ENCODE measurements at regions not wholly inside any gene's neighbourhood (a gene's known extent, or its start where the extent isn't known, plus 50 kb on each side); places are given as distances from the start of the nearest gene placed in this dataset.

DNA sequence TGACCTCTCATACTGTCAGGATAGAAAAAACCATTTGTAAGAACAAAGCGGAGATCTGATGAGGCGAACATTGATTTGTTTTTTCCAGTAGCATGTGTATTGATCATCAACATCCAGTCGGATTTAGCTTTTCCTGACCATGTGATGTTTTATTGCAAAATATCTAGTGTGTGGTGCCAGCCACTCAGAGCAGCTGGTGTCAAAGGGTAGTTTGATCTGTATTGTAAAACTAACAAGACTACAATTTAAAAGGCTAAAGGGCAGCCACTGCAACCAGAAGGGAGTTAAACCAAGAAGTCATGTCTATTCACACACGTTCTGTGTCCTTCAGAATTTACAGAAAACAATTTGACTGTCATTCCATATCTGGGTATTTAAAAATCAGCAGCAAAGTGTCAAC is 719.0 kb upstream of the FRG1 start:
- H3K4me2 ChIP-seq (ENCODE audit: low read length): no peak overlapping the region
- no peaks in the 10 kb centered on the region for H3K36me3 ChIP-seq (ENCODE audit: control insufficient read depth in 1 of 2, insufficient read depth in 2 of 2, low read length in 2 of 2)
- H2AFZ ChIP-seq (ENCODE audit: low read depth, low read length, poor library complexity, severe bottlenecking): no peak overlapping the region
- ChIA-PET RAD21 (ENCODE audit: low non-redundant PET in 1 of 2, low total read pairs in 2 of 2, uncharacterized antibody in 2 of 2, unreplicated experiment in 2 of 2) (no interaction called here), CTCF (no interaction called here), POLR2A (no interaction called here)
- TF ChIP-seq EGR1 (IDR thresholded peaks at IDR 0.05; ENCODE audit: low read depth) (no peak), EZH2phosphoT487 (IDR thresholded peaks at IDR 0.05; ENCODE audit: borderline replicate concordance) (no peak), EZH2 (IDR thresholded peaks at IDR 0.05) (no peak), ZFX (IDR thresholded peaks at IDR 0.05) (no peak), ELF1 (IDR thresholded peaks at IDR 0.05; ENCODE audit: borderline replicate concordance, low read depth) (no peak)
- TF ChIP-seq, protein P1, sequence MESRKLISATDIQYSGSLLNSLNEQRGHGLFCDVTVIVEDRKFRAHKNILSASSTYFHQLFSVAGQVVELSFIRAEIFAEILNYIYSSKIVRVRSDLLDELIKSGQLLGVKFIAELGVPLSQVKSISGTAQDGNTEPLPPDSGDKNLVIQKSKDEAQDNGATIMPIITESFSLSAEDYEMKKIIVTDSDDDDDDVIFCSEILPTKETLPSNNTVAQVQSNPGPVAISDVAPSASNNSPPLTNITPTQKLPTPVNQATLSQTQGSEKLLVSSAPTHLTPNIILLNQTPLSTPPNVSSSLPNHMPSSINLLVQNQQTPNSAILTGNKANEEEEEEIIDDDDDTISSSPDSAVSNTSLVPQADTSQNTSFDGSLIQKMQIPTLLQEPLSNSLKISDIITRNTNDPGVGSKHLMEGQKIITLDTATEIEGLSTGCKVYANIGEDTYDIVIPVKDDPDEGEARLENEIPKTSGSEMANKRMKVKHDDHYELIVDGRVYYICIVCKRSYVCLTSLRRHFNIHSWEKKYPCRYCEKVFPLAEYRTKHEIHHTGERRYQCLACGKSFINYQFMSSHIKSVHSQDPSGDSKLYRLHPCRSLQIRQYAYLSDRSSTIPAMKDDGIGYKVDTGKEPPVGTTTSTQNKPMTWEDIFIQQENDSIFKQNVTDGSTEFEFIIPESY (IDR thresholded peaks at IDR 0.05; ENCODE audit: extremely low read depth, insufficient replicate concordance, low read length): no peak
- TF ChIP-seq, protein P2, sequence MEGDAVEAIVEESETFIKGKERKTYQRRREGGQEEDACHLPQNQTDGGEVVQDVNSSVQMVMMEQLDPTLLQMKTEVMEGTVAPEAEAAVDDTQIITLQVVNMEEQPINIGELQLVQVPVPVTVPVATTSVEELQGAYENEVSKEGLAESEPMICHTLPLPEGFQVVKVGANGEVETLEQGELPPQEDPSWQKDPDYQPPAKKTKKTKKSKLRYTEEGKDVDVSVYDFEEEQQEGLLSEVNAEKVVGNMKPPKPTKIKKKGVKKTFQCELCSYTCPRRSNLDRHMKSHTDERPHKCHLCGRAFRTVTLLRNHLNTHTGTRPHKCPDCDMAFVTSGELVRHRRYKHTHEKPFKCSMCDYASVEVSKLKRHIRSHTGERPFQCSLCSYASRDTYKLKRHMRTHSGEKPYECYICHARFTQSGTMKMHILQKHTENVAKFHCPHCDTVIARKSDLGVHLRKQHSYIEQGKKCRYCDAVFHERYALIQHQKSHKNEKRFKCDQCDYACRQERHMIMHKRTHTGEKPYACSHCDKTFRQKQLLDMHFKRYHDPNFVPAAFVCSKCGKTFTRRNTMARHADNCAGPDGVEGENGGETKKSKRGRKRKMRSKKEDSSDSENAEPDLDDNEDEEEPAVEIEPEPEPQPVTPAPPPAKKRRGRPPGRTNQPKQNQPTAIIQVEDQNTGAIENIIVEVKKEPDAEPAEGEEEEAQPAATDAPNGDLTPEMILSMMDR (IDR thresholded peaks at IDR 0.05 in 2 of 3, conservative IDR thresholded peaks at IDR 0.05 in 1 of 3; ENCODE audit: borderline replicate concordance in 1 of 3, insufficient read depth in 1 of 3, low read depth in 2 of 3, low read length in 2 of 3): no peak
- TF ChIP-seq, protein P3, sequence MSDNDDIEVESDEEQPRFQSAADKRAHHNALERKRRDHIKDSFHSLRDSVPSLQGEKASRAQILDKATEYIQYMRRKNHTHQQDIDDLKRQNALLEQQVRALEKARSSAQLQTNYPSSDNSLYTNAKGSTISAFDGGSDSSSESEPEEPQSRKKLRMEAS (IDR thresholded peaks at IDR 0.05): no peak
- no peaks in the 10 kb centered on the region for H3K9me3 ChIP-seq (ENCODE audit: control insufficient read depth in 1 of 2, insufficient read depth in 1 of 2, low read depth in 1 of 2, low read length in 2 of 2)
- intact Hi-C loops (cut with micrococcal nuclease): no loop called here
- no peaks in the 10 kb centered on the region; the same call in 1 of the 2 replicates for H4K20me1 ChIP-seq (ENCODE audit: insufficient read depth)
- no peaks in the 10 kb centered on the region for H3K4me1 ChIP-seq (ENCODE audit: control insufficient read depth in 1 of 2, insufficient read depth in 2 of 2, low read length in 2 of 2)
- H3K9me2 ChIP-seq (ENCODE audit: insufficient read depth): no peaks in the 10 kb centered on the region
- no TSS peak for BruUV-seq (replicated peaks)
- ATAC-seq (no peak), DNase-seq (ENCODE audit: low read depth, low spot score) (no peak)
- H3K27me3 ChIP-seq (ENCODE audit: insufficient read depth, low read length): no peaks in the 10 kb centered on the region
- no peaks in the 10 kb centered on the region for H3K79me2 ChIP-seq (ENCODE audit: insufficient read depth, low read length)
- no peak overlapping the region for H3K27ac ChIP-seq (ENCODE audit: low read depth, low read length)
- no peak overlapping the region for H3K4me3 ChIP-seq (replicated peaks in 1 of 2; ENCODE audit: low read depth in 1 of 2, low read length in 2 of 2)
- H3K9ac ChIP-seq (ENCODE audit: low read length): no peak overlapping the region
